ENCODE measurements at regions not wholly inside any gene's neighbourhood (a gene's known extent, or its start where the extent isn't known, plus 50 kb on each side); places are given as distances from the start of the nearest gene placed in this dataset.

DNA sequence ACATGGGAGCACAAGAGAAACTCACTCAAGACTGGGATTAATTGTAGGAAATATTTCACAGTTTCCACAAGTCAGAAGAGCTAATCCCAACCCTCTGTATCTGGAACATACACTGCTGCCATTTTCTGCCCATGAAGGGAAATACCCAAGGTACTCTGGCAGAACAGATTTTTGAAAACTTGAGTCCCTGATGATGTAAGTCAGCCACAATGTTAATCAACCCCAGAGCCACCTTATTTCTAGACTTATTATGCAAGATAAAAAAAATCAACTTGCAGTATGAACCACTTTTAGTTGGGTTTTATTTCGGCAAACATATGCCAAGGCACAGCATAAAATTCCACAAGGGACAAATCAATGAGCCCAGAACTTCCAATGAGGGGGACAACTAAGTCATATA, 141.5 kb downstream of the LY86 start:
- no peak for ATAC-seq (ENCODE audit: low read depth)
- H3K4me3 ChIP-seq (ENCODE audit: severe bottlenecking), result no peak overlapping the region
- no peak overlapping the region for H3K27ac ChIP-seq (ENCODE audit: poor library complexity, severe bottlenecking)
- no peaks in the 10 kb centered on the region for H3K9me3 ChIP-seq (ENCODE audit: severe bottlenecking)
- DNase-seq (ENCODE audit: low spot score), result no peak
- H3K36me3 ChIP-seq (ENCODE audit: low read depth), result no peaks in the 10 kb centered on the region
- TF ChIP-seq, protein P1, sequence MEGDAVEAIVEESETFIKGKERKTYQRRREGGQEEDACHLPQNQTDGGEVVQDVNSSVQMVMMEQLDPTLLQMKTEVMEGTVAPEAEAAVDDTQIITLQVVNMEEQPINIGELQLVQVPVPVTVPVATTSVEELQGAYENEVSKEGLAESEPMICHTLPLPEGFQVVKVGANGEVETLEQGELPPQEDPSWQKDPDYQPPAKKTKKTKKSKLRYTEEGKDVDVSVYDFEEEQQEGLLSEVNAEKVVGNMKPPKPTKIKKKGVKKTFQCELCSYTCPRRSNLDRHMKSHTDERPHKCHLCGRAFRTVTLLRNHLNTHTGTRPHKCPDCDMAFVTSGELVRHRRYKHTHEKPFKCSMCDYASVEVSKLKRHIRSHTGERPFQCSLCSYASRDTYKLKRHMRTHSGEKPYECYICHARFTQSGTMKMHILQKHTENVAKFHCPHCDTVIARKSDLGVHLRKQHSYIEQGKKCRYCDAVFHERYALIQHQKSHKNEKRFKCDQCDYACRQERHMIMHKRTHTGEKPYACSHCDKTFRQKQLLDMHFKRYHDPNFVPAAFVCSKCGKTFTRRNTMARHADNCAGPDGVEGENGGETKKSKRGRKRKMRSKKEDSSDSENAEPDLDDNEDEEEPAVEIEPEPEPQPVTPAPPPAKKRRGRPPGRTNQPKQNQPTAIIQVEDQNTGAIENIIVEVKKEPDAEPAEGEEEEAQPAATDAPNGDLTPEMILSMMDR (IDR thresholded peaks at IDR 0.05; ENCODE audit: poor library complexity, severe bottlenecking), result no peak
- peaks cover under 1% of the 10 kb centered on the region for H3K4me1 ChIP-seq (ENCODE audit: insufficient read depth, poor library complexity, severe bottlenecking)
- no peaks in the 10 kb centered on the region for H3K27me3 ChIP-seq (ENCODE audit: insufficient read depth, poor library complexity, severe bottlenecking)

DNA sequence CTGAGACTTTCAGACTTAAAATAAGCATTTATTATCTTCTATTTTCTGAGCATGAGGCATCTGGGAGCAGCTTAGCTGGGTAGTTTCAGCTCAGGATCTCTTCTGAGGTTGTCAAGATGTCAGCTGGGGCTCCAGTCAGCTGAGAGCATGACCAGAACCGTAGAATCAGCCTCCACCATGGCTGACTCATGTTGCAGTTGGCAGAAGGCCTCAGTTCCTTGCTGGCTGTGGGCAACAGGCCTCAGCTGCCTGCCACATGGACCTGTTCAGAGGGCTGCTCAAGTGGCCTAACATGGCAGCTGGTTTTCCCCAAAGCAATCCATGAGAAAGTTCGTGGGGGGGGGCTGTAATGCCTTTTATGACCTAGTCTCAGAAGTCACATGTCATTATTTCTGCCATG, 142.3 kb downstream of the LY86 start:
- Histone ChIP-seq H3K27me3 (ENCODE audit: insufficient read depth, poor library complexity, severe bottlenecking) (no peaks in the 10 kb centered on the region), H3K27ac (ENCODE audit: poor library complexity, severe bottlenecking) (no peak overlapping the region), H3K36me3 (ENCODE audit: low read depth) (no peaks in the 10 kb centered on the region), H3K4me3 (ENCODE audit: severe bottlenecking) (no peak overlapping the region), H3K4me1 (ENCODE audit: insufficient read depth, poor library complexity, severe bottlenecking) (no peaks in the 10 kb centered on the region), H3K9me3 (ENCODE audit: severe bottlenecking) (no peaks in the 10 kb centered on the region)
- ATAC-seq (ENCODE audit: low read depth) (peak; percentile 40; the same call in 1 of the 3 replicates), DNase-seq (ENCODE audit: low spot score) (no peak)
- TF ChIP-seq, protein P1 (IDR thresholded peaks at IDR 0.05; ENCODE audit: poor library complexity, severe bottlenecking), result no peak

GRCh38 chr6:6734479-6735465, 146.3 kb downstream of the LY86 start:
- Histone ChIP-seq H3K27me3 (ENCODE audit: insufficient read depth, poor library complexity, severe bottlenecking) (no peaks in the 10 kb centered on the region), H3K4me3 (ENCODE audit: severe bottlenecking) (no peak overlapping the region), H3K27ac (ENCODE audit: poor library complexity, severe bottlenecking) (no peak overlapping the region), H3K36me3 (ENCODE audit: low read depth) (no peaks in the 10 kb centered on the region), H3K9me3 (ENCODE audit: severe bottlenecking) (no peaks in the 10 kb centered on the region), H3K4me1 (ENCODE audit: insufficient read depth, poor library complexity, severe bottlenecking) (no peaks in the 10 kb centered on the region)
- DNase-seq (ENCODE audit: low spot score) (no peak), ATAC-seq (ENCODE audit: low read depth) (no peak)
- TF ChIP-seq, protein P1 (IDR thresholded peaks at IDR 0.05; ENCODE audit: poor library complexity, severe bottlenecking), result no peak

DNA sequence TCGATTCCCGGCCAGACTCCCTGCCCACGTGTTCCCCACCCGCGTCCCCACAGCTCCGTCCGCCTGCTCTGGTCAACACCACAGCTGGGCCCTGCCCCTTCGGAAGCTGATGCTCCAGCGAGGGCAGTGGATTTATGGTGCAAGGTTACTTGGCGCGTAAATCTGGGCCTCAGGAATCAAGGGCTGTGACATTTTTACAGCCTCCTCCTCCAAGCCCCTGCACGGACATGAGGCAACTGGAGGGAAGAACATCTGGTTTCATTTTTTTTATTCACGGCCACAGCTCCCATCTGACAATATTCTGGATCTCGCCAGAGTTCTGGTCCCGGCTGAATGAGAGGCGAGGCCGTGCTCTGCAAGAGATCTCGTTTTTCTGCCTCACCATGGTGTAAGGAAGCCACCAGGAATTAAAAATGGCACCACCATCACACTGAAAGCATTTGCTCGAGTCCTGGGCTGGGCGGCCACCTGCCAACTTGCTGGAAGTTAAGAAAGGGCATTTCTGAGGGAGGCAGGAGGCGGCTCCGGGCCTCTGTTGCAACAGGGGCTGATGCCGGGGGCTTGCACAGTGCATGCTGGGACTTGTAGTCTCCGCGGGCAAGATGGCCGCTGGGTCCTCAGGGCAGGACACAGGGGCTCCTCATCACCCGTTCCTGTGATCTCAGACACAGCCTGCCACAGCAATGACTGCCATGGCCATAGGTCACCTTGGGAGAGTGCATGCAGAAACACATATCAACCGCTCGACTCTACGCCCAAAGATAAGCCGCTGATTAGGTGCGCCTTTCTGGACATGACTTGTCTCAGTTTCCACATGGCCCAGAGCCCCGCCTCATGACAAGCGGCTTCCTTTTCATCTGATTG, 148.5 kb downstream of the LY86 start:
- DNase-seq (ENCODE audit: low spot score), result no peak
- Histone ChIP-seq H3K9me3 (ENCODE audit: severe bottlenecking) (no peaks in the 10 kb centered on the region), H3K36me3 (ENCODE audit: low read depth) (no peaks in the 10 kb centered on the region), H3K27me3 (ENCODE audit: insufficient read depth, poor library complexity, severe bottlenecking) (no peaks in the 10 kb centered on the region), H3K4me3 (ENCODE audit: severe bottlenecking) (no peak overlapping the region), H3K4me1 (ENCODE audit: insufficient read depth, poor library complexity, severe bottlenecking) (no peaks in the 10 kb centered on the region), H3K27ac (ENCODE audit: poor library complexity, severe bottlenecking) (no peak overlapping the region)
- TF ChIP-seq, protein P1 (IDR thresholded peaks at IDR 0.05; ENCODE audit: poor library complexity, severe bottlenecking), result no peak
- ATAC-seq (ENCODE audit: low read depth), result peak; percentile 48; the same call in 1 of the 3 replicates

Data from RWPE2 (cell line).